Upper lobe of left lung (tissue), 4 donors: ENCODE measurements at regions not wholly inside any gene's neighbourhood (a gene's known extent, or its start where the extent isn't known, plus 50 kb on each side); places are given as distances from the start of the nearest gene placed in this dataset.

ENCODE experiments used
- CTCF ChIP-seq, 6 experiments: fragments of 450-650 bp in 4 of 6; fragments of 200-600 bp in 2 of 6; sonication (generic) in 2 of 6; IDR thresholded peaks; one replicate each; pipeline ENCODE4 v1.5.1; 2016 to 2019; ENCODE audit warnings: antibody characterized with exemption in 6 of 6
- POLR2A ChIP-seq, 4 donors: fragments of 450-650 bp; IDR thresholded peaks; one replicate each; pipeline ENCODE4 v1.5.1; 2016 to 2017; ENCODE audit warnings: antibody characterized with exemption in 4 of 4, mild to moderate bottlenecking in 2 of 4
- POLR2AphosphoS5 ChIP-seq, 2 donors: sonication (generic); formaldehyde crosslinking; IDR thresholded peaks; one replicate each; pipeline ENCODE4 v1.5.1; 2017; ENCODE audit warnings: antibody characterized with exemption in 2 of 2

DNA sequence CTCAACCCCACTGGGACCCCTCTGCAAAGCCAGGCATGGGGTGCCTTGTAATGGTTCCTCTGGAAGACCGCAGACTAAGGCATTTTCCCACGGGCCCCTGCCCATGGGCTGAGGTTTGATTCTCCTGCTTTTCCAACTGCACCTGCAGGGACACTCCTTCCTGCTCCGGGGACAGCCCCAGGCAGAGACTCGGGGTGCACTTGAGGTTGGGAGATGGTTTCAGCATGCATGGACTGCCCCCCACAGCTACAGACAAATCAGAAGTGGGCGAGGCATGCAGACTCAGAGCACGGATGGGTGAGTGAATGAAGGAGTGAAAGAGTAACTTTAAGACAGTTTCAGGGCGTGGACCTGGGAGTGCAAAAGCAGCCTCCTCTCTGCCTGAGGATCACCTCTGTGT, 87.9 kb upstream of the RPL38 start:
- no peak for TF ChIP-seq CTCF (IDR thresholded peaks at IDR 0.05)
- no peak for TF ChIP-seq POLR2AphosphoS5 (IDR thresholded peaks at IDR 0.05)
- no peak for TF ChIP-seq POLR2A (IDR thresholded peaks at IDR 0.05)
